Ishikawa (cell line): ENCODE measurements at regions not wholly inside any gene's neighbourhood (a gene's known extent, or its start where the extent isn't known, plus 50 kb on each side); places are given as distances from the start of the nearest gene placed in this dataset.

ENCODE experiments used
- CEBPB ChIP-seq: IDR thresholded peaks from 2 replicates; pipeline ENCODE4 v1.6.1; 2012
- CREB1 ChIP-seq: IDR thresholded peaks from 2 replicates; pipeline ENCODE4 v1.6.1; 2012; ENCODE audit warnings: low read depth
- EGR1 ChIP-seq: IDR thresholded peaks from 2 replicates; pipeline ENCODE4 v1.6.1; 2012
- MAX ChIP-seq: IDR thresholded peaks from 2 replicates; pipeline ENCODE4 v1.6.1; 2012
- RAD21 ChIP-seq: IDR thresholded peaks from 2 replicates; pipeline ENCODE4 v1.6.1; 2012; ENCODE audit warnings: low read depth
- TAF1 ChIP-seq: IDR thresholded peaks from 2 replicates; pipeline ENCODE4 v1.6.1; 2012; ENCODE audit warnings: low read depth, mild to moderate bottlenecking
- TCF12 ChIP-seq: IDR thresholded peaks from 2 replicates; pipeline ENCODE4 v1.6.1; 2012; ENCODE audit warnings: low read depth
- USF1 ChIP-seq: IDR thresholded peaks from 2 replicates; pipeline ENCODE4 v1.6.1; 2012
- TF ChIP-seq, protein P1 (sequence below): IDR thresholded peaks from 2 replicates; pipeline ENCODE4 v1.6.1; 2012; ENCODE audit warnings: low read depth, mild to moderate bottlenecking

GRCh38 chr12:88342251-88342806 lies 200.2 kb downstream of the TMTC3 start:
- TF ChIP-seq TAF1 (no peak), TCF12 (no peak), MAX (no peak), RAD21 (no peak), CEBPB (no peak), USF1 (no peak), CREB1 (no peak), EGR1 (no peak)
- TF ChIP-seq, protein P1, sequence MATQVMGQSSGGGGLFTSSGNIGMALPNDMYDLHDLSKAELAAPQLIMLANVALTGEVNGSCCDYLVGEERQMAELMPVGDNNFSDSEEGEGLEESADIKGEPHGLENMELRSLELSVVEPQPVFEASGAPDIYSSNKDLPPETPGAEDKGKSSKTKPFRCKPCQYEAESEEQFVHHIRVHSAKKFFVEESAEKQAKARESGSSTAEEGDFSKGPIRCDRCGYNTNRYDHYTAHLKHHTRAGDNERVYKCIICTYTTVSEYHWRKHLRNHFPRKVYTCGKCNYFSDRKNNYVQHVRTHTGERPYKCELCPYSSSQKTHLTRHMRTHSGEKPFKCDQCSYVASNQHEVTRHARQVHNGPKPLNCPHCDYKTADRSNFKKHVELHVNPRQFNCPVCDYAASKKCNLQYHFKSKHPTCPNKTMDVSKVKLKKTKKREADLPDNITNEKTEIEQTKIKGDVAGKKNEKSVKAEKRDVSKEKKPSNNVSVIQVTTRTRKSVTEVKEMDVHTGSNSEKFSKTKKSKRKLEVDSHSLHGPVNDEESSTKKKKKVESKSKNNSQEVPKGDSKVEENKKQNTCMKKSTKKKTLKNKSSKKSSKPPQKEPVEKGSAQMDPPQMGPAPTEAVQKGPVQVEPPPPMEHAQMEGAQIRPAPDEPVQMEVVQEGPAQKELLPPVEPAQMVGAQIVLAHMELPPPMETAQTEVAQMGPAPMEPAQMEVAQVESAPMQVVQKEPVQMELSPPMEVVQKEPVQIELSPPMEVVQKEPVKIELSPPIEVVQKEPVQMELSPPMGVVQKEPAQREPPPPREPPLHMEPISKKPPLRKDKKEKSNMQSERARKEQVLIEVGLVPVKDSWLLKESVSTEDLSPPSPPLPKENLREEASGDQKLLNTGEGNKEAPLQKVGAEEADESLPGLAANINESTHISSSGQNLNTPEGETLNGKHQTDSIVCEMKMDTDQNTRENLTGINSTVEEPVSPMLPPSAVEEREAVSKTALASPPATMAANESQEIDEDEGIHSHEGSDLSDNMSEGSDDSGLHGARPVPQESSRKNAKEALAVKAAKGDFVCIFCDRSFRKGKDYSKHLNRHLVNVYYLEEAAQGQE: no peak
